ENCODE measurements at regions not wholly inside any gene's neighbourhood (a gene's known extent, or its start where the extent isn't known, plus 50 kb on each side); places are given as distances from the start of the nearest gene placed in this dataset.
"Not testable (repeated sequence)": the region's sequence is repeated elsewhere in the genome, so short reads cannot be mapped to it uniquely, and the experiment has no call there.

DNA sequence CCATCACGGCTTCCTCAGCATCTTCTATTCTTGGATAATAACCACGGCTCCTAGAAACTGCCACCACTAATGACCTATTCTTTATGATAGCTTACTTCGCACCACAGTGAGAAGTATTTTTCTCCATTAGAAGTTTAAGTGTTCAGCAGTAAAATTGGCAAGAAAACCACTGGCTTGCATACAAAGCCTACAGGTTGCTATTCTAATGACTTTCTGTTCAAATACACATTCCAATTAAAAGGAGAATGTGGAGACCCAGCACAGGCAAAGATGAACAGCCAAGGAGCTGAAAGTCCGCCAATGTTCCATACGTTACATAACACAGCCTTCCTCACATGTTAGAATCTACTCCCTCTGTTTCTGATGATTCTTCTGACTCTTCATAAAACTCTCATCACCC is 875.0 kb upstream of the PRKX start:
- Histone ChIP-seq H3K27me3 (ENCODE audit: insufficient read depth, low read length) (no peaks in the 10 kb centered on the region), H3K4me1 (ENCODE audit: insufficient read depth, low read length) (no peaks in the 10 kb centered on the region), H3K4me3 (ENCODE audit: low read length) (no peak overlapping the region), H3K9me3 (ENCODE audit: low read depth, low read length) (no peaks in the 10 kb centered on the region)

DNA sequence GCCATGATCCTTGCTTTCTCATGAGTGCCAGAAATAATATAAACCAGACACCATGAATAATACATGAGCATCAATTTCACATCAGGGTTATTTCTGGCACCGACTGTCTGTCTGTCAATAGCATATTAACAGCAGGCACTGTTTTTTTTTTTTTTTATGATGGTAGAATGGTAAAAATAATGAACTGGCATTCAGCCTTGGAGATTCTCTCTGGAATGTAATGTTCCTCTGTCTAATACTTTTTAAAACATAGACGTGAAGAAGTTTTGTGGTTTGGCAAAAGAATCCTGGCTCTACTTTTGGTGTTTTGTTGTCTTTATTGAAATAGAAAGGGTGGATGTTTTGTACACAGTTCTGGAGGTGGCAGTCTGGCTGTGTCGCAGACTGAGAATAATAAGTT is 874.6 kb upstream of the PRKX start:
- no peak overlapping the region for H3K4me3 ChIP-seq (ENCODE audit: low read length)
- no peaks in the 10 kb centered on the region for H3K4me1 ChIP-seq (ENCODE audit: insufficient read depth, low read length)
- H3K9me3 ChIP-seq (ENCODE audit: low read depth, low read length): no peaks in the 10 kb centered on the region
- no peaks in the 10 kb centered on the region for H3K27me3 ChIP-seq (ENCODE audit: insufficient read depth, low read length)

- Histone ChIP-seq H3K9me3 (ENCODE audit: low read depth, low read length) (no peaks in the 10 kb centered on the region), H3K4me3 (ENCODE audit: low read length) (no peak overlapping the region), H3K4me1 (ENCODE audit: insufficient read depth, low read length) (no peaks in the 10 kb centered on the region), H3K27me3 (ENCODE audit: insufficient read depth, low read length) (no peaks in the 10 kb centered on the region)
These were observed 866.5 kb upstream of the PRKX start for GRCh38 chrX:4579999-4580398.

DNA sequence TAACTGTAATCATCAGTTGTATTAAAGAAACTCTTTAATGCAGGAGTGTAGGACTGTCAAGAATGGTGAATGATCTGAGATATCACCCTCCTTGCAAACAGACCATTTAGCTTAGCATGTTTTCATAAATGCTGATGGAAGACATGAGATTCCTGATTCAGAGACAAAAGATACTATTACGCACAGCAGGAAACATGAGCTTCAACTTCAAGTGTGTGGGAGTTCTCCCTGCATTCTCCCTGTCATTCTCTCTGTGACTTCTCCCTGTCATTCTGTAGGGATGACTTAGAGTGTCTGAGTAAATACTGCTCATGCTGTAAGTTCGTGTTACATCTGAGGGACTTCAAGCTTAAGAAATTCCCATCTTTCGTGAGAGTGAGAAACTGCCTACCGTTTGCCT is 866.0 kb upstream of the PRKX start:
- Histone ChIP-seq H3K9me3 (ENCODE audit: low read depth, low read length) (no peaks in the 10 kb centered on the region), H3K4me1 (ENCODE audit: insufficient read depth, low read length) (no peaks in the 10 kb centered on the region), H3K4me3 (ENCODE audit: low read length) (no peak overlapping the region), H3K27me3 (ENCODE audit: insufficient read depth, low read length) (no peaks in the 10 kb centered on the region)

DNA sequence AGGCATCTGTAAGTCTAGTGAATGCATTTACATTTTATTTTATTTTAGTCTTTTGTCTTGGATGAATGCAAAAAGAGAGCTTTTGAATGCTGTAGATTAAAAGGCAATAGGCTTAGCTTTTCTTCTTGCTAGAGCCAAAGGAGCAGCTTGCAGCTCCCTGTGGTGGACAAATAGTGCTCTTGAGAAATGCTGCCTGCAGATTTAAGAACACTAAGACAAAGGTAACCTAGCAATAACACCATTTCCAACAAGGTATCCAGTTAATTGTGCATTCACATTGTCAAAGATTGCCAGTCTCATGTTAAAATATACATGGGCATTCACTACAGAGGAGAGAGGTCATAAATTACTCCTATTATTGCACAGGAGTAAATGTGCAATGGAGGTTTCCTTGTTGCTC is 859.2 kb upstream of the PRKX start:
- H3K27me3 ChIP-seq (ENCODE audit: insufficient read depth, low read length): no peaks in the 10 kb centered on the region
- H3K4me3 ChIP-seq (ENCODE audit: low read length): no peak overlapping the region
- no peaks in the 10 kb centered on the region for H3K4me1 ChIP-seq (ENCODE audit: insufficient read depth, low read length)
- H3K9me3 ChIP-seq (ENCODE audit: low read depth, low read length): no peaks in the 10 kb centered on the region

GRCh38 chrX:4570151-4570550 is 856.7 kb upstream of the PRKX start:
- Histone ChIP-seq H3K27me3 (ENCODE audit: insufficient read depth, low read length) (no peaks in the 10 kb centered on the region), H3K4me1 (ENCODE audit: insufficient read depth, low read length) (no peaks in the 10 kb centered on the region), H3K9me3 (ENCODE audit: low read depth, low read length) (no peaks in the 10 kb centered on the region), H3K4me3 (ENCODE audit: low read length) (no peak overlapping the region)

DNA sequence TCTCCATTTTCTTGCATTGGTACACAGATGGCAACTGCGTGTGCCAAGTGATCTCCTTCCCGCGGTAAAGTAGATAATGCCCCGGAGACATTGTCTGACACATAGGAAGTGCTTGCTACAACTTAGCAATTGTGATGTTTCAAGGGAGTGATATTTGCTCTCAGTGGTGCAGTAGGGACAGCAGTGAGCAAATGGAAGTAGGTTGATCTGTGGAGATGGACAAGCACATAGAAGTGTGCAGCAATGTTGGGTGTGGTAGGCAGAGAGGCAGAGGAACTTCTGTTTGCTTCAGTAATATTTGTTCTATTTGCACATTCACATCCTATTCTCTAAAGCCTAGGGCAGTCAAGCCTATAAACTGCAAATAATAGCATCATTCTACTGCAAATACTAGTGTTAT is 846.7 kb upstream of the PRKX start:
- no peaks in the 10 kb centered on the region for H3K4me1 ChIP-seq (ENCODE audit: insufficient read depth, low read length)
- no peak overlapping the region for H3K4me3 ChIP-seq (ENCODE audit: low read length)
- no peaks in the 10 kb centered on the region for H3K9me3 ChIP-seq (ENCODE audit: low read depth, low read length)
- no peaks in the 10 kb centered on the region for H3K27me3 ChIP-seq (ENCODE audit: insufficient read depth, low read length)

DNA sequence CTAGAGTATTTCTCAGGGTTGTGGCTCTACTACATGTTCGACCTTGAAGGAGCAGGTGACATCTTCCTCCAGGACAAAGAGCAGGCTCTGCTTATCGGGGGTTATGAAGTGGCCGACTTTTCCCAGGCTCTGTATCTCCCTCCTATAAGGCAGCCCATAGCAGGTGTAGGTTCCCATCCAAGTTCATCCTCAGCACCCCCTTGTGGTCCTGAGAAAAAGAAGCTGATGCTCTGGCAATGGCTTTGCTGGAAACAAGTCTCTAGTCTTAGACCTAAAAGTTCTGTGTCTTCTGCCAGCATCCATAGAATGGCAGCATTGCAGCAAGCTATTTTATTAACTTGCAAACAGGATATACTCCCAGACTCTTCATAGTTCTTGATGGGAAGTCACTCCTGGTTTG is 836.6 kb upstream of the PRKX start:
- H3K4me3 ChIP-seq (ENCODE audit: low read length): no peak overlapping the region
- no peaks in the 10 kb centered on the region for H3K27me3 ChIP-seq (ENCODE audit: insufficient read depth, low read length)
- no peaks in the 10 kb centered on the region for H3K9me3 ChIP-seq (ENCODE audit: low read depth, low read length)
- H3K4me1 ChIP-seq (ENCODE audit: insufficient read depth, low read length): no peaks in the 10 kb centered on the region

GRCh38 chrX:4547213-4547836 is 833.9 kb upstream of the PRKX start:
- Histone ChIP-seq H3K4me3 (ENCODE audit: low read length) (no peak overlapping the region), H3K4me1 (ENCODE audit: insufficient read depth, low read length) (no peaks in the 10 kb centered on the region), H3K27me3 (ENCODE audit: insufficient read depth, low read length) (no peaks in the 10 kb centered on the region), H3K9me3 (ENCODE audit: low read depth, low read length) (no peaks in the 10 kb centered on the region)

- H3K4me3 ChIP-seq (ENCODE audit: low read length); H3K4me1 ChIP-seq (ENCODE audit: insufficient read depth, low read length); H3K9me3 ChIP-seq (ENCODE audit: low read depth, low read length); H3K27me3 ChIP-seq (ENCODE audit: insufficient read depth, low read length): not testable (repeated sequence)
These were observed 832.7 kb upstream of the PRKX start for GRCh38 chrX:4546178-4546577.

DNA sequence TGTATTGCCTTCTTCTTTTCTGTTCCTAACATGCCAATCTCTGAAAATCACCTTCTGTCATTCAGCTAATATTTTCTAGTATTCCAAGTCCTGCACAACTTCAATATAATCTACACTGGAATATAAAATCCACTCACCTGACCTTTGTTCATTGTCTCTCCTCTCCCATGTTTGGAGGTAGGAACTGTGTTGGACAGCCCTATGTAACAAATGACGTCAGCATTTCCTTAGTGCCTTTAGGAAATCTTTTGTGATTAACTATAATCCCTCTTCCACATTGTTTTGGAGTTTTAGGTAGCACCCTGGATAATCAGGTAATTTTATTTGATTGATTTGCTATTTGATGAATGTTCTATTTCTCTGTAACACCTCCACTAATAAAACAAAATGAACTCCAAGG is 814.8 kb upstream of the PRKX start:
- Histone ChIP-seq H3K4me1 (ENCODE audit: insufficient read depth, low read length) (no peaks in the 10 kb centered on the region), H3K9me3 (ENCODE audit: low read depth, low read length) (no peaks in the 10 kb centered on the region), H3K27me3 (ENCODE audit: insufficient read depth, low read length) (no peaks in the 10 kb centered on the region), H3K4me3 (ENCODE audit: low read length) (no peak overlapping the region)

- H3K9me3 ChIP-seq (ENCODE audit: low read depth, low read length): no peaks in the 10 kb centered on the region
- H3K4me1 ChIP-seq (ENCODE audit: insufficient read depth, low read length): no peaks in the 10 kb centered on the region
- H3K27me3 ChIP-seq (ENCODE audit: insufficient read depth, low read length): no peaks in the 10 kb centered on the region
- H3K4me3 ChIP-seq (ENCODE audit: low read length): no peak overlapping the region
These were observed 772.5 kb upstream of the PRKX start for GRCh38 chrX:4485912-4486311.

- H3K27me3 ChIP-seq (ENCODE audit: insufficient read depth, low read length): no peaks in the 10 kb centered on the region
- H3K4me1 ChIP-seq (ENCODE audit: insufficient read depth, low read length): no peaks in the 10 kb centered on the region
- H3K9me3 ChIP-seq (ENCODE audit: low read depth, low read length): no peaks in the 10 kb centered on the region
- H3K4me3 ChIP-seq (ENCODE audit: low read length): no peak overlapping the region
These were observed 770.8 kb upstream of the PRKX start for GRCh38 chrX:4484266-4484665.

DNA sequence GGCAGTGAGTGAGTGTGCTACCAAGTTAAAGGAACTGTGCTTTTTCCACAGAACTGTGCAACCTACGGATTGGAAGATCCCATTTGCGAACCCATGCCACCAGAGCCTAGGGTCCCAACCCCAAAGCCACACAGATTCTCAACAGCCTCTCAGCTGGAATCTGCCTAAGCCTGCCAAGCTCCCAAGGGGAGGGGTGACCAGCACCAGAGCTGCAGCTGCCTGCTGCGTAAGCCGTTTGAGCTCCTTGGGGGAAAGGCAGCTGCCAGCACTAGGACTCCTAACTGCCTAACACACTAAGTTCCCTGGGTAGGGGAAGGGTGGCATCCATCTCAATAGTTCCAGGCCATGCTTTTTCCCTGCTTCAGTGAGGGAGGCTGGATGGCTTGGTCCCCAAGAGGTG is 738.1 kb upstream of the PRKX start:
- Histone ChIP-seq H3K4me3 (ENCODE audit: low read length) (no peak overlapping the region), H3K9me3 (ENCODE audit: low read depth, low read length) (no peaks in the 10 kb centered on the region), H3K4me1 (ENCODE audit: insufficient read depth, low read length) (no peaks in the 10 kb centered on the region), H3K27me3 (ENCODE audit: insufficient read depth, low read length) (no peaks in the 10 kb centered on the region)

DNA sequence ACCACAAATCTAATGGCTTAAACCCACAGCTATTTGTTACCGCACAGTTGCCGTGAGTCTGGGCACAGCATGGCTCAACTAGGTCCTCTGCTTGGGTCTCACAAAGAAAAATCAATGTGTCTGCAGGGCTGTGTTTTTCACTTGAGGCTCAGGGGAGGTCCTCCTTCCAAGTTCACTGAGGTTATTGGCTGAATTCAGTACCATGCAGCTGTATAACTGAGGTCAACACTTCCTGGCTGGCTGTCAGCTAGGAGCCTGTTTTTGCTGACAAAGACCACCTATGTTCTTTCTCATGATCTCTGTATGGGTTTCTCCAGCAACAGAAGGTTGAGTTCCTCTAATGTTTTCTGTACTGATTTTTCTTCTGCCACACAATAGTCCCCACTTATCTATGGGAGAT is 736.7 kb upstream of the PRKX start:
- Histone ChIP-seq H3K9me3 (ENCODE audit: low read depth, low read length) (no peaks in the 10 kb centered on the region), H3K4me1 (ENCODE audit: insufficient read depth, low read length) (no peaks in the 10 kb centered on the region), H3K4me3 (ENCODE audit: low read length) (no peak overlapping the region), H3K27me3 (ENCODE audit: insufficient read depth, low read length) (no peaks in the 10 kb centered on the region)

- Histone ChIP-seq H3K4me1 (ENCODE audit: insufficient read depth, low read length) (no peaks in the 10 kb centered on the region), H3K4me3 (ENCODE audit: low read length) (no peak overlapping the region), H3K9me3 (ENCODE audit: low read depth, low read length) (no peaks in the 10 kb centered on the region), H3K27me3 (ENCODE audit: insufficient read depth, low read length) (no peaks in the 10 kb centered on the region)
These were observed 722.5 kb upstream of the PRKX start for GRCh38 chrX:4435905-4436304.

DNA sequence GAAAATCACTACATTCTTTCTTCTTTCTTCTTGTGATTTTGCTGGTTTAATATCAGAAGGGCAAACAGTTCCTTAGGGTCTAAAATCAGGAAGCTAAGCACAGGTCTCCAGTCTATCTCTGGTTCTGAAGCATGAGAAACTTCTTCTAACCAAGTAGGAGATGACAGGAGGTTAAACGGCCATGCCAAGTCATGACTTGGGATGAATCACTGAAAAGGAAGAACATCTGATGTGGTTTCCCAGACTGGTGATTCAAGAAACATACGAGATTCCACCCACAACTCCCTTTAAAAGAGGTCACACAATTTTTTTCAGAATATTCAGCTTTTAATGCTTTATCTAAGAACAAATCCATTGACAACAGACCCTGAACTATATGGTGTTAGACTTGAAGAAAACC is 684.0 kb upstream of the PRKX start:
- Histone ChIP-seq H3K4me3 (ENCODE audit: low read length) (no peak overlapping the region), H3K9me3 (ENCODE audit: low read depth, low read length) (no peaks in the 10 kb centered on the region), H3K27me3 (ENCODE audit: insufficient read depth, low read length) (no peaks in the 10 kb centered on the region), H3K4me1 (ENCODE audit: insufficient read depth, low read length) (no peaks in the 10 kb centered on the region)

Data from mononuclear cell (primary cell).